Esophagus squamous epithelium (tissue), 4 donors: ENCODE measurements at regions not wholly inside any gene's neighbourhood (a gene's known extent, or its start where the extent isn't known, plus 50 kb on each side); places are given as distances from the start of the nearest gene placed in this dataset.

ENCODE experiments used
- POLR2A ChIP-seq, 4 donors: fragments of 450-650 bp; IDR thresholded peaks; one replicate each; pipeline ENCODE4 v1.6.1; 2017; ENCODE audit warnings: antibody characterized with exemption in 4 of 4, mild to moderate bottlenecking in 4 of 4, moderate library complexity in 3 of 4
- TF ChIP-seq, protein P1 (sequence below), 6 experiments: fragments of 450-650 bp in 4 of 6; fragments of 200-600 bp in 2 of 6; sonication (generic) in 2 of 6; IDR thresholded peaks; one replicate each; pipeline ENCODE4 v1.5.1; 2016 to 2019; ENCODE audit warnings: antibody characterized with exemption in 6 of 6, mild to moderate bottlenecking in 4 of 6, moderate library complexity in 4 of 6

DNA sequence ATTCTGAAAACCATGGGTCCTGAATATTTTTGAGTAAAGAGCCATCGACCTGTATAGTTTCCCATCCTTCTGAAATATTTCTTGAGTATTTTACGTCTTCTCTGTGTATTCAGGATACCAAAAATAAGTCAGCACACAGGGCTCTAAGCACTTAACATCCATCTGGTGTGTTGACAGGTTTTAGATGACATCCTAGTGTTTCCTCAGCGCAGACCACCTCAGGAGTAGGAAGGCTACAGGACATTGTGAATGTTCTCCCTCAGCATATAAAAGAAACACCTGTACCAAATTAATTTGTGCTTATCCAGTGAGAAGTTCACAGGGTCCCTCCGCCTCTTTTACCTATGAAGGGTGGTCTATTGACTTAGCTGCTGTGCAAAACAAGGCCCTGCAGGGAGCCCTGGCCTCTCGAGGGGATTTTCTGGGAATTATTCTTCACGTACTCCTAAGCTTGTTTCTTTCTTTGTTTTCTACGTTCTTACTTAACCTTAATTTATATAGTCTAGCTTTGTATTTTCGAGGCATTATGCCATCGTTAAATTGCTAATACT is 241.8 kb downstream of the FBXO8 start:
- TF ChIP-seq, protein P1, sequence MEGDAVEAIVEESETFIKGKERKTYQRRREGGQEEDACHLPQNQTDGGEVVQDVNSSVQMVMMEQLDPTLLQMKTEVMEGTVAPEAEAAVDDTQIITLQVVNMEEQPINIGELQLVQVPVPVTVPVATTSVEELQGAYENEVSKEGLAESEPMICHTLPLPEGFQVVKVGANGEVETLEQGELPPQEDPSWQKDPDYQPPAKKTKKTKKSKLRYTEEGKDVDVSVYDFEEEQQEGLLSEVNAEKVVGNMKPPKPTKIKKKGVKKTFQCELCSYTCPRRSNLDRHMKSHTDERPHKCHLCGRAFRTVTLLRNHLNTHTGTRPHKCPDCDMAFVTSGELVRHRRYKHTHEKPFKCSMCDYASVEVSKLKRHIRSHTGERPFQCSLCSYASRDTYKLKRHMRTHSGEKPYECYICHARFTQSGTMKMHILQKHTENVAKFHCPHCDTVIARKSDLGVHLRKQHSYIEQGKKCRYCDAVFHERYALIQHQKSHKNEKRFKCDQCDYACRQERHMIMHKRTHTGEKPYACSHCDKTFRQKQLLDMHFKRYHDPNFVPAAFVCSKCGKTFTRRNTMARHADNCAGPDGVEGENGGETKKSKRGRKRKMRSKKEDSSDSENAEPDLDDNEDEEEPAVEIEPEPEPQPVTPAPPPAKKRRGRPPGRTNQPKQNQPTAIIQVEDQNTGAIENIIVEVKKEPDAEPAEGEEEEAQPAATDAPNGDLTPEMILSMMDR (IDR thresholded peaks at IDR 0.05) = no peak
- no peak for TF ChIP-seq POLR2A (IDR thresholded peaks at IDR 0.05)
